ENCODE measurements at regions not wholly inside any gene's neighbourhood (a gene's known extent, or its start where the extent isn't known, plus 50 kb on each side); places are given as distances from the start of the nearest gene placed in this dataset.

GRCh38 chr4:124409044-124409443 is 303.5 kb downstream of the ANKRD50 start:
- TF ChIP-seq CTCF (IDR thresholded peaks at IDR 0.05; ENCODE audit: low read length), result no peak
- TF ChIP-seq EZH2phosphoT487 (IDR thresholded peaks at IDR 0.05; ENCODE audit: low read length), result no peak

Data from MM.1S (cell line).